MM.1S (cell line): ENCODE measurements at regions not wholly inside any gene's neighbourhood (a gene's known extent, or its start where the extent isn't known, plus 50 kb on each side); places are given as distances from the start of the nearest gene placed in this dataset.

Experiments
- DNase-seq: peaks from one replicate; pipeline ENCODE4 v3.0.0-alpha.2; 2015
- H2AFZ ChIP-seq: fragments of 300-600 bp; sonication (generic); 2 replicates; pipeline ENCODE4 v1.6.0; 2016; ENCODE audit warnings: antibody characterized with exemption, low read length
- H3F3A ChIP-seq: fragments of 300-600 bp; sonication (generic); 2 replicates; pipeline ENCODE4 v1.6.1; 2016; ENCODE audit warnings: mild to moderate bottlenecking, antibody characterized with exemption, low read length, moderate library complexity, mixed read lengths; ENCODE audit not compliant: insufficient read depth
- H3K27ac ChIP-seq: fragments of 300-600 bp; sonication (generic); 2 replicates; pipeline ENCODE4 v1.5.1; 2016; ENCODE audit warnings: mild to moderate bottlenecking, low read length
- H3K27me3 ChIP-seq: fragments of 300-600 bp; sonication (generic); replicated peaks from 2 replicates; pipeline ENCODE4 v1.6.0; 2016; ENCODE audit warnings: low read length; ENCODE audit not compliant: insufficient read depth
- H3K36me3 ChIP-seq: fragments of 300-600 bp; sonication (generic); replicated peaks from 2 replicates; pipeline ENCODE4 v1.6.1; 2016; ENCODE audit warnings: mild to moderate bottlenecking, low read length, mixed read lengths; ENCODE audit not compliant: insufficient read depth
- H3K4me1 ChIP-seq: fragments of 300-600 bp; sonication (generic); 2 replicates; pipeline ENCODE4 v1.6.1; 2016; ENCODE audit warnings: low read length, mixed read lengths
- H3K4me2 ChIP-seq: fragments of 300-600 bp; sonication (generic); 2 replicates; pipeline ENCODE4 v1.6.0; 2016; ENCODE audit warnings: low read depth, low read length
- H3K4me3 ChIP-seq: fragments of 300-600 bp; sonication (generic); 2 replicates; pipeline ENCODE4 v1.5.1; 2016; ENCODE audit warnings: low read length, mixed read lengths
- H3K79me2 ChIP-seq: fragments of 300-600 bp; sonication (generic); 2 replicates; pipeline ENCODE4 v1.6.1; 2016; ENCODE audit warnings: mixed run types, low read length, mixed read lengths
- H3K9ac ChIP-seq: fragments of 300-600 bp; sonication (generic); 2 replicates; pipeline ENCODE4 v1.6.1; 2016; ENCODE audit warnings: low read length, mixed read lengths
- H3K9me2 ChIP-seq: fragments of 300-600 bp; sonication (generic); replicated peaks from 2 replicates; pipeline ENCODE4 v1.6.1; 2016; ENCODE audit warnings: mild to moderate bottlenecking, low read length, mixed read lengths; ENCODE audit not compliant: insufficient read depth
- H3K9me3 ChIP-seq: fragments of 300-600 bp; sonication (generic); replicated peaks from 2 replicates; pipeline ENCODE4 v1.6.1; 2016; ENCODE audit warnings: mild to moderate bottlenecking, low read length, mixed read lengths; ENCODE audit not compliant: insufficient read depth
- H4K20me1 ChIP-seq: fragments of 300-600 bp; sonication (generic); 2 replicates; pipeline ENCODE4 v1.6.1; 2016; ENCODE audit warnings: mild to moderate bottlenecking, low read length, moderate library complexity, mixed read lengths; ENCODE audit not compliant: insufficient read depth
- EZH2 ChIP-seq: fragments of 300-600 bp; sonication (generic); optimal IDR thresholded peaks from 2 replicates; pipeline ENCODE3; 2017; ENCODE audit warnings: low read depth, mild to moderate bottlenecking, antibody characterized with exemption, low read length, mixed read lengths
- EZH2phosphoT487 ChIP-seq: fragments of 300-600 bp; sonication (generic); IDR thresholded peaks from 2 replicates; pipeline ENCODE4 v1.6.1; 2018; ENCODE audit warnings: antibody characterized with exemption, low read length
- TF ChIP-seq, protein P1 (sequence below): fragments of 300-600 bp; sonication (generic); IDR thresholded peaks from 2 replicates; pipeline ENCODE4 v1.5.1; 2016; ENCODE audit warnings: antibody characterized with exemption, low read length, mixed read lengths

DNA sequence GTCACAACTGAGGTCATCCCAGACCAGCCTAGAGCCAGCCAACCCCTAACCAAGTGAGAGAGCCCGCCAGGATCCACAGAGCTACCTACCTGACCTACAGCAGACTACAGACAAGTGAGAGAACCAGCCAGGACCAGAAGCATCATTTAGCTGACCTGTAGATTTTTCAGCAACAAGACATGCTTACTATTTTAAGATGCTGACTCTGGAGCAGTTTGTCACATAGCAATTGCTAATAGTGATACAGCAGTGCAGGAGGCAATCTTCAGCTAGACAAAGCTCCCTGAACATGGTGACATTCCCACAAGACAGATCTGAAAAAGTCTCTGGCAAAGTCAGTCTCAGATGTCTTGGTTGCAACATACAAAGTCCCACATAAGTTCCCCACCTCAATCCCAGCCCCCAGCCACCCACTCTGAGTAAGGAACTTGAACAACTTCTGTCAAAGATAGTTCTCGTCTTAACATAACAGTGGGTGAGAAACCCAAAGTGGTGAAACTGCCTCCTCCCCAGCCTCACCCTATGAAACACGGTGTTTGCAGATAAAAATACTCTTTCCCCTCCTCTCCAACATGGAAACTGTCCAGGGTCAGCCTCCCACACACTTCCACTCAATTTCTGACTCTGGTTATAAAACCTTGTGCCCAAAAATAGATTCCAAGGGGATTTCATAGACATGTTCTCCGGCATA lies 120.3 kb upstream of the SLC6A11 start:
- no peaks in the 10 kb centered on the region for H4K20me1 ChIP-seq
- H3K27me3 ChIP-seq = peaks cover 10% of the 10 kb centered on the region; the same call in 1 of the 2 replicates
- no peak overlapping the region for H2AFZ ChIP-seq
- H3F3A ChIP-seq = no peaks in the 10 kb centered on the region
- H3K9ac ChIP-seq = no peak overlapping the region
- H3K4me1 ChIP-seq = no peaks in the 10 kb centered on the region
- DNase-seq = no peak
- no peaks in the 10 kb centered on the region for H3K9me3 ChIP-seq
- H3K79me2 ChIP-seq = no peaks in the 10 kb centered on the region
- no peak overlapping the region for H3K27ac ChIP-seq
- H3K4me2 ChIP-seq = no peak overlapping the region
- no peak for TF ChIP-seq EZH2
- no peak for TF ChIP-seq EZH2phosphoT487
- TF ChIP-seq, protein P1, sequence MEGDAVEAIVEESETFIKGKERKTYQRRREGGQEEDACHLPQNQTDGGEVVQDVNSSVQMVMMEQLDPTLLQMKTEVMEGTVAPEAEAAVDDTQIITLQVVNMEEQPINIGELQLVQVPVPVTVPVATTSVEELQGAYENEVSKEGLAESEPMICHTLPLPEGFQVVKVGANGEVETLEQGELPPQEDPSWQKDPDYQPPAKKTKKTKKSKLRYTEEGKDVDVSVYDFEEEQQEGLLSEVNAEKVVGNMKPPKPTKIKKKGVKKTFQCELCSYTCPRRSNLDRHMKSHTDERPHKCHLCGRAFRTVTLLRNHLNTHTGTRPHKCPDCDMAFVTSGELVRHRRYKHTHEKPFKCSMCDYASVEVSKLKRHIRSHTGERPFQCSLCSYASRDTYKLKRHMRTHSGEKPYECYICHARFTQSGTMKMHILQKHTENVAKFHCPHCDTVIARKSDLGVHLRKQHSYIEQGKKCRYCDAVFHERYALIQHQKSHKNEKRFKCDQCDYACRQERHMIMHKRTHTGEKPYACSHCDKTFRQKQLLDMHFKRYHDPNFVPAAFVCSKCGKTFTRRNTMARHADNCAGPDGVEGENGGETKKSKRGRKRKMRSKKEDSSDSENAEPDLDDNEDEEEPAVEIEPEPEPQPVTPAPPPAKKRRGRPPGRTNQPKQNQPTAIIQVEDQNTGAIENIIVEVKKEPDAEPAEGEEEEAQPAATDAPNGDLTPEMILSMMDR = no peak
- no peaks in the 10 kb centered on the region for H3K9me2 ChIP-seq
- H3K4me3 ChIP-seq = no peak overlapping the region
- H3K36me3 ChIP-seq = no peaks in the 10 kb centered on the region

- TF ChIP-seq EZH2 = no peak
- TF ChIP-seq EZH2phosphoT487 = no peak
- TF ChIP-seq, protein P1 = no peak
- H3K36me3 ChIP-seq = no peaks in the 10 kb centered on the region
- no peaks in the 10 kb centered on the region for H4K20me1 ChIP-seq
- H3K9ac ChIP-seq = no peak overlapping the region
- H3K27me3 ChIP-seq = peaks cover 27% of the 10 kb centered on the region; the same call in 1 of the 2 replicates
- no peaks in the 10 kb centered on the region for H3F3A ChIP-seq
- DNase-seq = no peak
- H3K27ac ChIP-seq = no peak overlapping the region
- no peak overlapping the region for H3K4me3 ChIP-seq
- H3K79me2 ChIP-seq = no peaks in the 10 kb centered on the region
- no peak overlapping the region for H2AFZ ChIP-seq
- no peaks in the 10 kb centered on the region for H3K4me1 ChIP-seq
- no peaks in the 10 kb centered on the region for H3K9me2 ChIP-seq
- H3K4me2 ChIP-seq = no peak overlapping the region
- no peaks in the 10 kb centered on the region for H3K9me3 ChIP-seq
Measured at GRCh38 chr3:10697918-10698317, 118.1 kb upstream of the SLC6A11 start.

- Histone ChIP-seq H4K20me1 (no peaks in the 10 kb centered on the region), H3K36me3 (no peaks in the 10 kb centered on the region), H3K4me2 (no peak overlapping the region), H3K27me3 (peaks cover 49% of the 10 kb centered on the region), H3K4me3 (no peak overlapping the region), H3K4me1 (no peaks in the 10 kb centered on the region), H3K9me2 (no peaks in the 10 kb centered on the region), H3K79me2 (no peaks in the 10 kb centered on the region), H3F3A (no peaks in the 10 kb centered on the region), H2AFZ (no peak overlapping the region), H3K9me3 (no peaks in the 10 kb centered on the region), H3K9ac (no peak overlapping the region), H3K27ac (no peak overlapping the region)
- TF ChIP-seq, protein P1 = no peak
- TF ChIP-seq EZH2 (no peak), EZH2phosphoT487 (no peak)
- no peak for DNase-seq
Measured at GRCh38 chr3:10700821-10701220, 115.2 kb upstream of the SLC6A11 start.
